ENCODE measurements at regions not wholly inside any gene's neighbourhood (a gene's known extent, or its start where the extent isn't known, plus 50 kb on each side); places are given as distances from the start of the nearest gene placed in this dataset.

DNA sequence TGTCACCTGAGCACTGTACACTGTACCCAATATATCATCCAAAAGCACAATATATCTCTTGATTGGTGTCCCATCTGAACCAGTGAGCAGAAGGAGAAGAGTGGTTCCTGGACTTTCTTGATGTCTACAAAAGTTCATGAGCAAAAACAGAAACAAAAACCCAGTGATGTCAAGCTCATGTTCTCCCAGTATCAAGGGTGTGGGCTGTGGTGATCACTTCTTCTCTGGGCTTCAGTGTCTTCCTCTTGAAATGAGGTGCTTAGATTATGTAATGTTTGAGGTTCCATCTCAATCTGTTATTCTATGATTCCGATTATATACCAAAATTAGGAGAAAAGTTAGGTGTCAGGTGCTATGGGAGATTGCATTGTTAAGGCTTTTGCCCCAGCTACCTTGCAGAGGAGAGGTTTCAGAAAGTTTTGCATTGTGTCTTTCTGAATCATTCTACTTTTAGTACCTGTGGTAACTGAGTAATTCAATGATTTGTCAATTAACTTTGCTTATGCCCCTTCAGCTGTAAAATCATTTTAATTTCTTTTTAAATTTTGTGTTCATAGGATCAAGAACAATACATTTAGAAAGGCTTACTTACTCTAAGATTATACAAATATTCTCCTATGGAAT lies 122.0 kb upstream of the EOMES start:
- Mint-ChIP-seq H3K9me3 (ENCODE audit: unreplicated experiment) (no peaks in the 10 kb centered on the region), H3K27ac (ENCODE audit: low read depth, unreplicated experiment) (no peak overlapping the region), H3K27me3 (ENCODE audit: insufficient read depth, unreplicated experiment) (no peaks in the 10 kb centered on the region), H3K36me3 (ENCODE audit: insufficient read depth, unreplicated experiment) (no peaks in the 10 kb centered on the region), H3K4me3 (ENCODE audit: unreplicated experiment) (no peak overlapping the region), H3K4me1 (ENCODE audit: insufficient read depth, unreplicated experiment) (no peaks in the 10 kb centered on the region)
- no peak for DNase-seq (ENCODE audit: unreplicated experiment)
- CTCF ChIA-PET: interaction anchor here (0.5 kb wide), 1 partner anchor 102 kb away, joined by 3 read pairs; no protein-coding TSS in a partner anchor
- no TSS peak for BruUV-seq (replicated peaks)
- POLR2A ChIA-PET: interaction anchor here (0.7 kb wide), 1 partner anchor 978 kb away, joined by 3 read pairs; no protein-coding TSS in a partner anchor
- intact Hi-C loops (cut with micrococcal nuclease): no loop called here
- TF ChIP-seq, protein P1, sequence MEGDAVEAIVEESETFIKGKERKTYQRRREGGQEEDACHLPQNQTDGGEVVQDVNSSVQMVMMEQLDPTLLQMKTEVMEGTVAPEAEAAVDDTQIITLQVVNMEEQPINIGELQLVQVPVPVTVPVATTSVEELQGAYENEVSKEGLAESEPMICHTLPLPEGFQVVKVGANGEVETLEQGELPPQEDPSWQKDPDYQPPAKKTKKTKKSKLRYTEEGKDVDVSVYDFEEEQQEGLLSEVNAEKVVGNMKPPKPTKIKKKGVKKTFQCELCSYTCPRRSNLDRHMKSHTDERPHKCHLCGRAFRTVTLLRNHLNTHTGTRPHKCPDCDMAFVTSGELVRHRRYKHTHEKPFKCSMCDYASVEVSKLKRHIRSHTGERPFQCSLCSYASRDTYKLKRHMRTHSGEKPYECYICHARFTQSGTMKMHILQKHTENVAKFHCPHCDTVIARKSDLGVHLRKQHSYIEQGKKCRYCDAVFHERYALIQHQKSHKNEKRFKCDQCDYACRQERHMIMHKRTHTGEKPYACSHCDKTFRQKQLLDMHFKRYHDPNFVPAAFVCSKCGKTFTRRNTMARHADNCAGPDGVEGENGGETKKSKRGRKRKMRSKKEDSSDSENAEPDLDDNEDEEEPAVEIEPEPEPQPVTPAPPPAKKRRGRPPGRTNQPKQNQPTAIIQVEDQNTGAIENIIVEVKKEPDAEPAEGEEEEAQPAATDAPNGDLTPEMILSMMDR (IDR thresholded peaks at IDR 0.05; ENCODE audit: unreplicated experiment): no peak

DNA sequence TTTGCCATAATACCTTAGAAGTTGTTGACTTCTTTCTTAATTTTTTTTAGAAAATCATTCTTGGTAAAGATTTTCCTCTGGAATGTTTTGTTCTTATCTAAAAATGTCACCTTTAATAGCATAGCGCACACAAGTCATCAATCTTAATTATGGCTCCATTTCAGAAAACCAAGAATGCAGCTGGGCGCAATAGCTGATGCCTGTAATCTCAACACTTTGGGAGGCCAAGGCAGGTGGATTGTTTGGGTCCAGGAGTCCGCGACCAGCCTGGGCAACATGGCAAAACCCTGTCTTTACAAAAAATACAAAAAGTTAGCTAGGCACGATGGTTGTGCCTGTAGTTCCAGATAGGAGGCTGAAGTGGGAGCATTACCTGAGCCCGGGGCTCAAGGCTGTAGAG lies 125.6 kb upstream of the EOMES start:
- Mint-ChIP-seq H3K4me1 (ENCODE audit: insufficient read depth, unreplicated experiment) (no peaks in the 10 kb centered on the region), H3K27me3 (ENCODE audit: insufficient read depth, unreplicated experiment) (no peaks in the 10 kb centered on the region), H3K4me3 (ENCODE audit: unreplicated experiment) (no peak overlapping the region), H3K27ac (ENCODE audit: low read depth, unreplicated experiment) (no peak overlapping the region), H3K9me3 (ENCODE audit: unreplicated experiment) (no peaks in the 10 kb centered on the region), H3K36me3 (ENCODE audit: insufficient read depth, unreplicated experiment) (no peaks in the 10 kb centered on the region)
- ChIA-PET POLR2A (no interaction called here), CTCF (no interaction called here)
- intact Hi-C loops (cut with micrococcal nuclease): no loop called here
- DNase-seq (ENCODE audit: unreplicated experiment): no peak
- TF ChIP-seq, protein P1 (IDR thresholded peaks at IDR 0.05; ENCODE audit: unreplicated experiment): no peak
- no TSS peak for BruUV-seq (replicated peaks)

DNA sequence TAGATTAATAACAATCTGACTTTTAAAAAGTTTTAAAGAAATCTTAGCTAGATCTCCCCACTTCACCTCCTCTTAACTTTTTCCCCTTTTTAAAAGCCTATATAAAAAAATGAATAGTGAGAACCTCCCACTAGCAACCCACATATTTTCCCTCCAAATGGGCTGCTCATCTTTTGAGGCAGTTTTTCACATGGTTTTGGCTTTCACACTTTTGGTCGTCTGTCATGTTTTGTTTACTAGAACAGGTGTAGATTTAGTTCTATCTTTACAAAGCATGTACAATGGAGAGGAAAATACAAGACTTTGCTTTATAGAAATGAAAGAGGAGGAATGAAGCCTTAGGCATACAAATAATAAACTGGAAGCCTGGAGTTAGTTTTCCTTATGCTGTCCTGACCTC lies 126.7 kb upstream of the EOMES start:
- POLR2A ChIA-PET: no interaction called here
- Mint-ChIP-seq H3K27ac (ENCODE audit: low read depth, unreplicated experiment) (no peak overlapping the region), H3K4me1 (ENCODE audit: insufficient read depth, unreplicated experiment) (no peaks in the 10 kb centered on the region), H3K9me3 (ENCODE audit: unreplicated experiment) (no peaks in the 10 kb centered on the region), H3K27me3 (ENCODE audit: insufficient read depth, unreplicated experiment) (no peaks in the 10 kb centered on the region), H3K36me3 (ENCODE audit: insufficient read depth, unreplicated experiment) (no peaks in the 10 kb centered on the region), H3K4me3 (ENCODE audit: unreplicated experiment) (no peak overlapping the region)
- TF ChIP-seq, protein P1 (IDR thresholded peaks at IDR 0.05; ENCODE audit: unreplicated experiment): no peak
- DNase-seq (ENCODE audit: unreplicated experiment): no peak
- intact Hi-C loops (cut with micrococcal nuclease): no loop called here
- BruUV-seq (replicated peaks): no TSS peak
- CTCF ChIA-PET: interaction anchor here (0.6 kb wide), 1 partner anchor 241 kb away, joined by 3 read pairs; no protein-coding TSS in a partner anchor

DNA sequence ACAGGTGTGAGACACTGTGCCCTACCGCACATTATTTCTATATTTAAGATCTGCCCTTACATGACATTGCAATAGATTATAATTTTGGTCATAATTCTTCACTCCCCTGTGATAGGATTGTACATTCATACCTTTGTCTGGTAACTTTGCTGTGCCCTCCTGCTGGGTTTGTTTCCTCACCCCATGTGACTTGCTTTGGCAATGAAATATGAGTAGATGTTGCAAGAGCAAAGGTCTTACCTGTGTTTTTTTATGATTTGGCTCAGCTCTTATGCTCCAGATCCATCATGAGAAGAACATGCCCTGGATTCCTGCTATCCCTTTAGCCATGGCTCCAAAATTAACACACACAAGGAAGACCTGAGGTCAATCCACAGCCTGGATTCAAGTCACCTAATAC lies 137.7 kb upstream of the EOMES start:
- TF ChIP-seq, protein P1 (IDR thresholded peaks at IDR 0.05; ENCODE audit: unreplicated experiment): no peak
- Mint-ChIP-seq H3K4me1 (ENCODE audit: insufficient read depth, unreplicated experiment) (peaks cover 12% of the 10 kb centered on the region), H3K27me3 (ENCODE audit: insufficient read depth, unreplicated experiment) (no peaks in the 10 kb centered on the region), H3K36me3 (ENCODE audit: insufficient read depth, unreplicated experiment) (no peaks in the 10 kb centered on the region), H3K4me3 (ENCODE audit: unreplicated experiment) (no peak overlapping the region), H3K9me3 (ENCODE audit: unreplicated experiment) (no peaks in the 10 kb centered on the region), H3K27ac (ENCODE audit: low read depth, unreplicated experiment) (no peak overlapping the region)
- intact Hi-C loops (cut with micrococcal nuclease): no loop called here
- ChIA-PET CTCF (no interaction called here), POLR2A (interaction anchor here (0.6 to 1.0 kb wide), 2 partner anchors 125 to 153 kb away, joined by 3 read pairs; no protein-coding TSS in a partner anchor)
- DNase-seq (ENCODE audit: unreplicated experiment): peak; percentile 71
- no TSS peak for BruUV-seq (replicated peaks)
